HK-2 (cell line): ENCODE measurements at regions not wholly inside any gene's neighbourhood (a gene's known extent, or its start where the extent isn't known, plus 50 kb on each side); places are given as distances from the start of the nearest gene placed in this dataset.

Experiments used
- DNase-seq: peaks from one replicate; pipeline ENCODE4 v3.0.0-alpha.2; 2018; ENCODE audit not compliant: unreplicated experiment

GRCh38 chr4:127580300-127580699 is 52.5 kb upstream of the INTU start:
- DNase-seq: no peak

GRCh38 chr4:127580891-127581290 is 51.9 kb upstream of the INTU start:
- DNase-seq: no peak
